ENCODE measurements at regions not wholly inside any gene's neighbourhood (a gene's known extent, or its start where the extent isn't known, plus 50 kb on each side); places are given as distances from the start of the nearest gene placed in this dataset.

DNA sequence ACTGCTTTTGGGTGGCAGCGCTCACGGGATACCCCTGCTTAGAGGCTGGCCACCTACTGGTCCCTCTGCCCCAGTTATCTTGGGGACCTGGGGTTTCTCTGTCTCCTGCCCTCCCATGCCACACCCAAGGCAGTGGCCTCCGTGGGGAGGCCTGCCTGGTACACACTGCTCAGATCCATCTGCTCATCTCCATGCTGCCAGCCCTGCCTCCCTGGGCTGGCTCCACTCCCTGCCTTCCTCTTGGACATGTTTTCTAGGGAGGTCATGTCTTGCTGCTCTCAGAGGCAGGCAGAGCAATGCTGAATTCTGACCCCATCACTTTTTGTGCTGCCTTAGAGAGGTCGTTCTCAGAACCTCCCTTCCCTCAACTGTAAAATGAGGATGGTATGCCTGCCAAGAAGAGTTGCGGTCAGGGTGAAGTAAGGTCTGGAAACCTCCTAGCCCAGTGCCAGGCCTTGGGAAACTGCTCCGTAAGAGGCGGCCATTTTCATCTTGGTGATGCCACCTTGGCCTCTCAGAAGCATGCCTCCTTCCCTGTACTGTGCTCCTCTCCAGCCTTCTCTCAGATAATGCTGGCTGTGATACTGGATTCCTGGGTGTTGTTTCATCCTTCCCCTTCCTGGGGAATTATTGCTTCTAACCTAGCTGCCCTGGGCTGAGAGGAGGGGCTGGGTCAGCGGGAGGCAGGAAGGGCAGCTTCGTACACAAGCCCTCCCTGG is 186.4 kb upstream of the ZBED5 start:
- no peak for DNase-seq (ENCODE audit: low read depth)

DNA sequence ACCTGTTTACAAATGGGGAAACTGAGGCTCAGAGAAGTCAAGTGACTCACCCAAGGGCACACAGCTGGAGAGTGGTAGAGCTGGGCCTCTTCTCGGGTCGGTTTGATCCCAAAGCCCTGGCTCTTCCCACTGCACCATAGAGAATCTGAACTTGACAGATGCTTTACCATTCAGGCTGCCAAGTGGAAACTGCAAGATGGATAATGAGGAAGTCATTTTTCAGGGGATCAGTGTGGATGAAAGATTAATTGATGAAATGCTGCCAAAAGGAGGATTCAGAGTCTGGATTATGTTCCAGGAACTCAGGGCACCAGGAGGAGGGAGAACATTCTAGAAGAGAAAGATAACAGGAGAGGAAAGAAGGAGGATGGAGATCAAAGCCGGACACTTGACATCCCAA is 185.9 kb upstream of the ZBED5 start:
- DNase-seq (ENCODE audit: low read depth): no peak

DNA sequence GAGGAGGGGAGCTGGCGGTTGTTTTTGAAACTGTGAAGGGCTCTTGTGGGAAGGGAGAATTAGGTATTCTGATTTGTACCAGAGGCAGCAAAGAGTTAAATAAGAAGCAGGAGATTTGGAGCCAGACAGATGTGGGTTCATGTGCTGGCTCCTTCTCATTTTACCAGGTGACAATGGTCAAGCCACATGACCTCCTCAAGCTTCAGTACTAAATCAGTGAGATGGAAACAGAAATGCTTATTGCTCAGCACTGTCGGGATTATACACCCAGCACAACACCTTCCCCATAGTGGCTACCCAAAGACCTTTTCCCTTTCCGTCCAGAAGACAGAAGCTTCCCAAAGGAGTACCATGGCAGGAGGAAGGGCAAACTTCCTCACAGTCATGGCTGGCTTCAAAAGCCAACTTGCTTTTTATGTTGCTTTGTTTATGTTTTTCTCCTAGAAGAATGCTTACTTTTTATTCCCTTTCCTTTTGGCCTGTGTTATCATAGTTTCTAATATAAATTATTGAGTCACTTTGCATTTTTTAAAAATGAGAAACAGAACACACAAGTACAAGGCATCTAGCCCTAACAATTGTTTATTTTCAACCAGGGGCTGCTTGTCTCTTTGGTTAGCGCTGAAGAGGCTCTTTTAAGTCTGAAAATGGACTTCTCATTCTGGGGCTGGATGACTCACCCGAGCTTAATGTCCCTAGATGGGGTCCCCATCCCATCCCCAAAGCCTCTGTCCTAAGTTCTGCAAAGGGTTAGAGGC is 181.5 kb upstream of the ZBED5 start:
- DNase-seq (ENCODE audit: low read depth): no peak

DNA sequence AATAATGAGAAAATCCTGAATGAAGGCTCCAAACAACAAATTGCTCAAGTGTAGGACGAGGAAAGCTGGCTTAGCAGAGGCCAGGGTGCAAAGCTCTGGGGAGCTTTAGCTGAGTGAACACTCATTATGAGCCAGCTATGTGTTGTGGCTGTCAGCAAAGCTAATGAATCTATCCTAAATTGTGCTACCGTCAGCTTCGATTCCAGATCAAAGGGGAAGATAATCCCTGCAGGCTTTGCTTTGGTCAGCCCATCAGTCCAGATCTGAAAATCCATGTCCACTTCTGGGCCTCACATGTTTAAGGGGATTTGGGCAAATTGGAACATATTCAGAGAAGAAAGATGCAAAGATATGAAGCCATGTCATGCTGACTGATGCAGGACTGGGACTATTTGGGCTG is 180.9 kb upstream of the ZBED5 start:
- no peak for DNase-seq (ENCODE audit: low read depth)

DNA sequence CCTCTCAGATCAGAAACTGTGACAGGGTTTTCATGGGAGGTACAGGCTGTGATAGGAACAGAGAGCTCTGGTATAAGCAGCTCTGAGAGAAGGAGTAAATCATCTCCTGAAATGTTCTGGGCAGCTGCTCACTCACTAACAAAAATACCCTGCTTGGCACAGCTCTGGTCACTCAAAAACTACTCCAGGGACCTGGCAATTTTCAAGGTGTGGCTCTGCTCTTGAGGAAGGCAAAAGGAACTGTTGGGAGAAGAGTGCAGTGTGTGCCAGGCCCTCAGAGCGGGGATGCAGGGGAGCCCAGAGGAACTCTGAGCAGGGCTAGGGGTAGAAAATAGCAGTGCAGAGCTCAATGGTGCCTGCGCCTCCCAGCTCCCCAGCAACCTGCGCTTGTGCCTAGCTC is 180.5 kb upstream of the ZBED5 start:
- DNase-seq (ENCODE audit: low read depth): no peak

DNA sequence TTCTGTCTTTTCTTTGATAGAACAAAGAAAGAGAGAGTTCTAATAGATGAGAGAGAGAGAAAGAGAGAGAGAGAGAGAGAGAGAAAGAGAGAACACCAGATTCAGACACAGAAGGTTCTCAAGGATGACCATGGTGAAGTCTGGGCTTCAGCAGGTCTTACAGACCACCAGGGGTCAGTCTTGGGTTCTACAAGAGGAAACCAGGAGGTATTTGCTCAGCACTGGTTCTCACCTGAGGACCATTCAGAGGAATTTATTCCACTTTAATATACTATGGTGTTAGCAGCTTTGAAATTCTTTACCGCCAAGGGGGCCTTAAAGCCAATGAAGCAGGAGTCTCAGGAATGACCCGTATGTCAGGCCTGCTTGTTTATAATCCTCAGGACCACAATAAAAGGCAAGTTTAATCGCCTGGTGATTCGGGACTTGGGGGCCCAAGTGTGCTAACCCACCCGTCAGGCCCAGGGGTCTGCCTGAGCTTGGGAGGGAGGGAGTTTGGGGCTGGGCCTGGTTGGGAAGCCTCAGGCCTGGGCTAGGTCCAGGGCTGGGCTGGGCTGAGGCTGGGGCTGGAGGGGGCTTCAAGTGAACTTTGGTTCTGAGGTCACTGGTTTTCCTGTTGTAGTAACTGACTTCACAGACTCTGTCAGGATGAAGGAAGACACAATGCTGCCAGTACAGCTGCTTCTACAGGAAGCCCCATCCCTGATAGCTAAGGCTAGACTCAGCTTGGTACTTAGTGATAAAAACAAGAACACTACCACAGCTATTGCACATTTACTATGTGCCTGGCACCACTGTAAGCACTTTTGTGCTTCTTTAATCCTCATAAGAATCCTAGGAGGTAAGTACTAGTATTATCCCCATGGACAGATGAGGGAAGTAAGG is 179.2 kb upstream of the ZBED5 start:
- DNase-seq (ENCODE audit: low read depth): no peak

DNA sequence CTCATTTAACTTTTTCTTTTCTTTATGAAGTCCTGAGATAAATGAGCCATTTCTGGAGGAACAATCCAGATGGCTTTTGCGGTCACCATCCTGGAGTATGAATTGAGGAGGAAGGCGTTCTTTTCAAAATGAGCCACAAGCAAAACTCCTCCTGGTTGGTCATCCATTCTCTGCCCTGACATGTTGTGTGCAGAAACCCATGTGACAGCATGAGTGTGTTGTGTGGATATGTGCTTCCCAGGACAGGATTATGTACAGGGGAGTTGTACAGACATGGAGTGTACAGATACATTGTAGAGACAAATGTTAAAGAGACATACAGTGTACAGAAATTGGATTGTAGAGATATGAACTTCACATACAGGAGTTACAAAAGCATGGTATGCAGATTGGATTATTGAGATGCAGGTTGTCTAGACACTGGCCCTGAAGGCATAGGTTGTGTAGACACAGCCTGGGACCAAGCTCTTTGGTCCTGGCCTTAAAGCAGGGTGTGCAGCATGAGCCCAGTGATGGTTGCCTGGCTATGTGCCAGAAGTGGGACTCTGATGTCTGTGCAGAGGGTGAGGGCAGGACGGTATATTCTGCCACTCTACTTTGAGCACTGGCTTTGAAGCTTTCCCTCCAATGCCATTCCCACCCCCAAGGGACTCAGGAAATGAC is 178.5 kb upstream of the ZBED5 start:
- DNase-seq (ENCODE audit: low read depth): no peak

DNA sequence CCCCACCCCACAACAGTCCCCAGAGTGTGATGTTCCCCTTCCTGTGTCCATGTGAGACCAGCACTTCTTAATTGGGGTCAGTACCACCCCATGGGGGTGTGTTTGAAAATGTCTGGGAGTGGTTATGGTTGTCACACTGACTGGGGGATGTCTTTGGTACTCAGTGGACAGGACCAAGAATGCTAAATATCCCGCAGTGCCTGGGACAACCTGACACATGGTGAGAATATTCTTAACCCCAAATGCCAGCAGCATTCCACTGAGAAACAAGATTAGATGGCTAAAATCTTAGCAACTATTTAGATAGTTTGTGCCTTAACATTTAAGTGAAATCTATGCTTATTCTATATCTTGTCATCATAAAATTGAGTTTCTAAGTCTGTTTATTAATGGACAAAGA is 177.5 kb upstream of the ZBED5 start:
- DNase-seq (ENCODE audit: low read depth): no peak

DNA sequence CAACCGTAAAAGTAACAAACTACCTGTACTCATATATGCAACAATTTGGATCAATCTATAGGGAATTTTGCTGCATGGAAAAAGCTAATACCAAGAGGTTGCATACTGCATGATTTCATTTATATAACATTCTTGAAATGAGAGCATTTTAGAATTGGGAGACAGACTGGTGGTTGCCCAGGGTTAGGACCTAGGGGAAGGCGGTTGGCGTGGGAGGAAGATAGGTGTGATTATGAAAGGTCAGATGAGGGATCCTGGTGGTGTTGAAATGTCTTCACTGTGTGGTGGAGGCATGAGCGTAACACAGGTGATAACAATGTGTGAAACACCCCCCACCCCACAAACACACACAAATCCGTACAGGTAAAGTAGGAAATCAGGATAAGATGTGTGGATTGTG is 176.6 kb upstream of the ZBED5 start:
- no peak for DNase-seq (ENCODE audit: low read depth)

DNA sequence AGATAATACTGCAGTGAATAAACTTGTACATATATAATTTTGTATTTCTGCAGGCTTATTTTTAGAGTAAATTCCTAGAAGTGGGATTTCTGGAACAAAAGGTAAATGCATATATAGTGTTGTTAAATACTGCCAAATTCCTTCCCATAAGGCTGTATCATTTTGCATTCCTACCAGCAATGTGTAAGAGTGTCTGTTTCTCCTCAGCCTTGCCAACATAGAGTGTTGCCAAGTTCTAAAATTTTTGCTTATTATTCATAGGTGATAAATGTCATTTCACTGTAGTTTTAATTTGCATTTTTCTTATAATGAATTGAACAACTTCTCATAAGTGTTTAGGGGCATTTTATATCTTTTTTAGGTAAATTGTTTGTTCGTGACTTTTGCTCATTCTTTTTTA is 174.2 kb upstream of the ZBED5 start:
- DNase-seq (ENCODE audit: low read depth): no peak

DNA sequence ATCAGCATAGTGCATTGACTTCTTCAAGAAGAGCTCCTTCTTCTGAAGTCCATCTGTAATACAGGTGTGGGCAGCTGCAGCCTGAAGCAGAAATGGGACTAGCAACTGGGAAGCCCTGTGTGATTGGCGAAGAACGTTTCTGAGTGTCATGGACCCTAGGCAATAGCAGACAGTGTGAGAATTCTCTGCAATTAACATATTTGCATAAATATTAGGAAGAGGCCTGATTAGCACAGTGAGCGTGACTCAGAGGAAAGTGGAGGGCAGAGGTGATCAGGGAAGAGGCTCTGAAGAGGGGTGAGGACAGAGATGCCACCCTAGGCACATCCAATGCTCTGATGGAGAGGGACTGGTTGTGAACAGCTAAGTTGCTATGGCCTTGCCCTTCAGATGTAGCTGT is 171.2 kb upstream of the ZBED5 start:
- DNase-seq (ENCODE audit: low read depth): no peak

DNA sequence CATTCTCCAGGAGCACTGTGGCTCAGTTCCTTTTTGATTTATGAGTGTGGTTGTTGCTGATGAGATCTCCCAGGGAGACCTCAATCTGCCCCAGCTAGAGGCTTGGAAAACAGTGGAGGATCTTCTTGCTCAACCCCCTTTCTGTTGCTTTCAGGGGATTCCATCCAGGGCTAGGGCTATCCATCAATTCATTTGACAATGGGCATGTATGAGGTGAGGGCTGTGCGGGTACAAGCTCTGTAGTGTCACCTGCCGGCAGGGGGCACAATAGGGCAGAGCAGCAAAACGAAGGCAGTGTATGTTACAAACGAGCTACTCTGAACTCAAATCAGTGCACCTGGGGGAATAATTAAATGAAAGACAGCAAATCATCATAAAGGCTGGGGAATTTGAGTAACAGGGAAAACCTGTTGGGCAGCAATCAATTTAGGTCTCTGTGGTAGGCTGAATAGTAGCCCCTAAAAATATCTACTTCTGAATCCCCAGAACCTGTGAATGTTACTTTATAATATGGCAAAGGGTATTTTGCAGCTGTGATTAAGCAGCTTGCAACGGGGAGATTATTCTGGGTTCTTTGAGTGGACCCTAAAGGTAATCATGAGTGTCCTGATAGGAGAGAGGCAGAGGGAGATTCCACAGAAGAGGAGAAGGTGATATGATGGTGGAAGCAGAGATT is 170.3 kb upstream of the ZBED5 start:
- DNase-seq (ENCODE audit: low read depth): peak; percentile 69

DNA sequence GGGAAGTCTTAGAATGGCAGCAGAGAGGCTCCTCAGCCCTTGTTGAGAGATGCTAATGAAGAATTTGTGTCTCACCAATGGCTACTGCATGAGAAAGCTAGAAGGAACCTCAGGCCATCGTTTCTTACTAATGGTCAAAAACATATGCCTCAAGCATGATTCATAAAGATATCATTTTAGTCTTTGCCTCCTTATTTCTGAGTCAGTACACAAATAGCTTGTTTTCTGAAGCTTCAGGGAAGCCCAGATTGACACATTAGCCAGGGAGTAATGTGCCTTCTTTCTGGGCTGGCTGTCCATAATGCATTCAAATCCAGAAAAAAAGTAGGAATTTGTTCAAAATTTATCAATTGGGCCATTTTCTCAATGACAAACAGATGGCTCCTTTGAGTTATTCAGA is 169.4 kb upstream of the ZBED5 start:
- DNase-seq (ENCODE audit: low read depth): no peak

DNA sequence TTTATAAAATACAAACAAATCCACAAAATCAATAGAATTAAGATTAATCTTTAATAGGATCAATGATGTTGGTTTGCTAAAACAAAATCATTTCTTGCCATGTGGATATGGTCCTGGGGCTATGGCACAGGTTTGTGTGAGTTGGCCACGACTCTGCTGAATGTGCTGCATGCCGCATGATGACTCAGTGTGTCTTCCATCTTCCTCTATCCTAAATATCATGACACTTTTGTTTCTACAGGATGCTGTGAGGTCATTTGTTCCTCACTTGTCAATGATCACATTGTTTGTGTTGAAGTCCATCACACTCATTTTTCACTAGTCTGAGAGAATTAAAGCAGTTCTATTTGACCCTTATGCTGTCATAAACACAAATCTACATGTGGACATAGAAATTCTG is 167.2 kb upstream of the ZBED5 start:
- DNase-seq (ENCODE audit: low read depth): no peak

DNA sequence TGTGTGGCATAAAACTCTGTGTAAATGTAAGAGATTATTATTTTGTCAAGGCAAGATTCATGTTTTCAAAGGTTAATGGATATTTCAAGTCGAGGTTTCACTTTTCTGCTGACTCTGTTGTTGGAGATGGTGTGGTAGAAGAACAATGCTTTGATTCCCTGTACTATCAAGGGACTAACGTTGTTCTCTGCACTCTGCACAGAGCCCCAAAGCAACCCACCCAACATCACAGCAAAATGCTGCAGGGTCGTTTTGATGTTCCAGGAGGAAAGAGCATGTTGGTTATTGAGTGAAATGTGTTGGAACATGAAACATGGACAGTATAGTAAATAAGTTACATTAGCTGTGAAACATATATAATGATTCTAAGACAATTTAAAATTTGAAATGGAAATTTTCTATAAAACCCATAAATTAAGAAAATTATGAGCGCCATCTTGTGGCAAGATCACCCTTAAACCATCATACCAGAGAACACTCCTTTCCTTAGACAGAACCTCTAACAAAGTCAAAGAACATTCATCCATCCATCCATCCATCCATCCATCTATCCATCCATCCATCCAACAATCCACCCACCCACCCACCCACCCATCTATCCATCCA is 164.4 kb upstream of the ZBED5 start:
- DNase-seq (ENCODE audit: low read depth): peak; percentile 17

DNA sequence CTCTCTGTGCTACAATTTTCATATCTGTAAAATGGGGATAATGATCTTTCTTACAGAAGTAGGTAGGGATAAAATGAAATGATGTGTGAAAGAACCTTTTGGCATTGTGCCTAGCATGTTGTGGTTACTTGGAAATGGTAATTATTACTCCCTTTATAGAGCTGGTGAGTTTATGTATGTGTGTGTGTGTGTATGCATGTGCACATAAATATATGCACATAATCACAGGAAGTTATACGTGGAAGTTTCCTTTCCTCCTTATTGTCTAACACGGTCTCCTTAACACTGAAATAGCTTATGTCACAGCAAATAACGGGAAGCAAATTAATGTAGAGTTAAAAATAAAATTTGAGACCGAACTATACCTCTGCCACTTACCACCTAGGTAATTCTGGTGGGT is 163.7 kb upstream of the ZBED5 start:
- DNase-seq (ENCODE audit: low read depth): no peak

DNA sequence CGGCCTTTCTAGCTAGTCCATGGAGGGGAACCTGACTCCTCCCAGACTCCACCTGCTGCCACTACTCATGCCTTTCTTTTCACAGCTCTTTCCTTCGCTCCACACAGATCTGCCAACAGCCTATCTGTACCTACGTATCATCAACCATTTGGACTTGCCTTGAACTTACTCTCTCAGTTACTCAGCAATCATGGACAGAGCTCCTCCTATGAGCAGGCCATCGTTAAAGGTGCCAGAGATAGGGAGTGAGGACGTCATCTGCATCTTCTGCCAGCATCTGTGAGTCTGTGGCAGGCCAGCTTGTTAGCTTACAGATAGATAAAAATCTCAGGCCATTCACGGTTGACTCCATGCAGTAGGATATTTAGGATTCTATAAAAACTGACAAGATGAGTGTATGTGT is 162.9 kb upstream of the ZBED5 start:
- no peak for DNase-seq (ENCODE audit: low read depth)

DNA sequence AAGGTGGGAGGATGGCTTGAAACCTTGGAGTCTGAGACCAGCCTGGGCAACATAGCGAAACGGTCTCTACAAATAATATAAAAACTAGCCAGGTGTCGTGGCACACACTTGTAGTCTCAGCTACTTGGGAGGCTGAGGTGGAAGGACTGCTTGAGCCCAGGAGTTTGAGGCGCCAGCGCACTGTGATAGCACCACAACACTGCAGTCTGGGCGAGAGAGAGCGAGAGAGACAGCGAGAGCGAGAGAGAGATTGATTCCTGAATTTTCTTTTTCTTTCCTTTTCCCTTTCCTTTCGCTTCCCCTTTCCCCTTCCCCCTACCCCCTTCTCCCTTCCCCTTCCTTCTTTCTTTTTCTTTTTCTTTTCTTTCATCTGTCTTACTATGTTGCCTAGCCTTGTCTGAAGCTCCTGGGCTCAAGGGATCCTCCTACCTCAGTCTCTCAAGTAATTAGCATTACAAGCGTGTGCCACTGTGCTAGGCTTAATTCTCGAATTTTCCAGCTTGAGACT is 162.4 kb upstream of the ZBED5 start:
- no peak for DNase-seq (ENCODE audit: low read depth)

DNA sequence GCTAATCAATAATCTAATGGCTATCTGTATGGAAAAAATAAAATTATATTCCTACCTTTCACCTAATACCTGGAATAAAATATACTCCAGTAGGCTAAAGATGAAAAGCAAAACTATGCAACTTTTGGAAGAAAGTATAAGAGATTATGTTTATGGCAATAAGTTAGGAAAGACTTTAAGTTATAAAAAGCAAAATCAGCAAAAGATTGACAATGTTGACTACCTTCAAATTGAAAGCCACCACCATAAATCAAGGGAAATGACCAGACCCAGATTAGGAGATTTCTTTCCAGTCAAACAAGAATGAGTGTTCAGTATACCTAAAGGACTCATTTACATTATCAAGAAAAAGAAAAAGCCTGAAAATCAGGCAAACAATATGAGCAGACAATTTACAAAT is 159.1 kb upstream of the ZBED5 start:
- no peak for DNase-seq (ENCODE audit: low read depth)

DNA sequence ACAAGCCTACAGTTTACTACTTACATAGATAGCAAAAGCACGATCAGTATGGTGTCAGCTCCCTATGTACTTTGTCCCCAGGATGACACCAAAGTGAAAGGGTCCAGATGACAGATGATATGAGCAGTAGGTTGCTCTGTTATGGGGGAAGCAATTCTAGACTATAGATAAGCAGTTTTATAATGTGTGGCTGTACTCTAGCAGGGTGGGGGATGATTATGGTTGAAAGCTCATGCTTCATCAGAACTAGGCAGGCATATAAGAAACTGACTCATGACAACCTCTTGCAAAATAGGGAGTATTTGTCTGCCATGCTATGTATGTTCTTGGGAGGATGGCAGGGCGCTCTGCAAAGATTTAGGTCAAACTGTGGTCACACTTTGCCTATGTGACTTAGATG is 158.2 kb upstream of the ZBED5 start:
- DNase-seq (ENCODE audit: low read depth): no peak

DNA sequence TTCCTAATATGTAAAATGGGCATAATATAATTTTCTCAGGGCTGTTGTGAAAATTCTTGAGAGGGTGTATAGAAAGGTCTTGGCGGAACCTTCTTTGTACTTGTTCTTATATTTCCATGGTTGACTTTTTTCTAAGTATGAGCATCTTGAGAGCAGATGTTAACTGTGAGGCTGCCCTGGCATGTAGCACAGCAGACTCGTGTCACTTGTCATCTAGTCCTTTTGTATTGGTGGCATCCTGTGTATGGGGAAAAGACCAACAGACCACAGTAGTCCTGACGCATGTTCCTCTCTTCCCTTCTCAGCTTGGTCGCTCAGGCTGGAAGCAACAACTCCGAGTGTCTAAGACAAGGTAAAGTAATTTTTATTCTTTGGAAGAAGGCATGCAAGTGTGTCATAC is 153.8 kb upstream of the ZBED5 start:
- no peak for DNase-seq (ENCODE audit: low read depth)

Data from stimulated activated CD8-positive, alpha-beta memory T cell treated with anti-CD3 and anti-CD28 coated beads, Interleukin-12 subunit alpha, Interleukin-12 subunit beta, amount 100 ng/mL, for 1 hour (primary cell).